ENCODE measurements at regions not wholly inside any gene's neighbourhood (a gene's known extent, or its start where the extent isn't known, plus 50 kb on each side); places are given as distances from the start of the nearest gene placed in this dataset.
"Not testable (repeated sequence)": the region's sequence is repeated elsewhere in the genome, so short reads cannot be mapped to it uniquely, and the experiment has no call there.

- DNase-seq (ENCODE audit: low spot score) (no peak), ATAC-seq (no peak)
- Mint-ChIP-seq H3K27ac (no peak overlapping the region), H3K9me3 (peaks cover 13% of the 10 kb centered on the region), H3K4me3 (no peak overlapping the region), H3K4me1 (ENCODE audit: low read depth in 2 of 2) (no peaks in the 10 kb centered on the region), H3K36me3 (peaks cover 4% of the 10 kb centered on the region), H3K27me3 (no peaks in the 10 kb centered on the region)
Measured at GRCh38 chr1:217981430-217981829, 303.7 kb upstream of the RRP15 start.

DNA sequence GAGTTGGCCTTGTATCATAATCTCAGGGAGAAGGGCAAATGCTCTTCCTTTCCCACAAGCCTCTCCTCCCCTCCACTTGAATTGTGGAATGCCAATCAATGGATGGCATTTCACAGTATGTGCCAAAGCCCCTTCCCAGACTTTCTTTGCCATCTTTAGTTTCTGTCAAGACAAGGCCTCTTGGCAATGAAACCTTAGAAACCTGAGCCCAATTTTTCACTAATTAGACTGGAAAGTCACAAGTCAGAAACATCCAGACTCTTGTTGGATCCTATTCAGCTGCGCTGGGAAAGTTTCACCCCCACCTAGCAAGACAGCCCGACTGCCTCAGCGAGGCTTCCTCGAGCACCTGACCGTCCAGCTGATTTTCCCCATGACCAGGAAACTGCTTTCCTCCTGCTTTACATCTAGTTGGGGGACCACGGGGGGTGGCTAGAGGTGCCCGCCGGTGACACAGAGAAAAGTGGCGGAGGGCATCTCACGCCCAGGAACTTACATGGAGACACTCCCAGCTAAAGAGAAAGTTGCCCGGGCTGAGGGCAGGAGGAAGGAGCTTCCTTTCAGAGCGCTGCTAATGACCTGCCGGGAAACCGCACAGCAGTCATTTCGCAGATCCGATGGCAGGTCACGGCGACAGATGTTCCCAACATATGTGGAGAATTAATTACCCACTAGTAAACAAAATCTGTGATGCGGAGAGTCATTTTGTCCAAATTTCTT, 302.6 kb upstream of the RRP15 start:
- H3K27me3 Mint-ChIP-seq = no peaks in the 10 kb centered on the region
- H3K36me3 Mint-ChIP-seq = no peaks in the 10 kb centered on the region
- H3K27ac Mint-ChIP-seq = no peak overlapping the region
- H3K4me3 Mint-ChIP-seq = no peak overlapping the region
- DNase-seq (ENCODE audit: low spot score) (no peak), ATAC-seq (no peak)
- peaks cover 9% of the 10 kb centered on the region for H3K9me3 Mint-ChIP-seq
- H3K4me1 Mint-ChIP-seq (ENCODE audit: low read depth in 2 of 2) = no peaks in the 10 kb centered on the region

- Mint-ChIP-seq H3K27ac (no peak overlapping the region), H3K36me3 (no peaks in the 10 kb centered on the region), H3K9me3 (peaks cover 9% of the 10 kb centered on the region), H3K4me1 (ENCODE audit: low read depth in 2 of 2) (no peaks in the 10 kb centered on the region), H3K4me3 (no peak overlapping the region), H3K27me3 (no peaks in the 10 kb centered on the region)
- no peak for DNase-seq (ENCODE audit: low spot score)
- no peak for ATAC-seq
Measured at GRCh38 chr1:217983051-217983375, 302.1 kb upstream of the RRP15 start.

DNA sequence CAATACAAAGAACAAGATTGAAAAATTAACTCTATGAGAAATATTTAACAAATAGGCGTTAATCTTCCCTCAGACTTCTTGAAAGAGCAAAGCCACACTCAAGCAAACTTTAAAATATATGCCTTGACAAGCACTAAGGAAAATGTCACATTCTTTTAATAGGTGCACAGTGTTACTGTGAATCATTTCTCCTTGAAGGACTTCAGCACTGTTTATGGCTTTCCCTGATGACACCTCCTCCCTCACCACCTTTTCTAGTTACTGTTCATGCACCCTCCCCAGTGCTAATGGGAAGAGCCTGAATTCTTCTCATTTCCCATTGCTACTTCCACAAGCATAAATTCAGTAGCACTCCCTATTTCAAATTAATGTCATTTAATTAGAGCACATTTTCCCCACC, 299.5 kb upstream of the RRP15 start:
- no peak overlapping the region for H3K4me3 Mint-ChIP-seq

DNA sequence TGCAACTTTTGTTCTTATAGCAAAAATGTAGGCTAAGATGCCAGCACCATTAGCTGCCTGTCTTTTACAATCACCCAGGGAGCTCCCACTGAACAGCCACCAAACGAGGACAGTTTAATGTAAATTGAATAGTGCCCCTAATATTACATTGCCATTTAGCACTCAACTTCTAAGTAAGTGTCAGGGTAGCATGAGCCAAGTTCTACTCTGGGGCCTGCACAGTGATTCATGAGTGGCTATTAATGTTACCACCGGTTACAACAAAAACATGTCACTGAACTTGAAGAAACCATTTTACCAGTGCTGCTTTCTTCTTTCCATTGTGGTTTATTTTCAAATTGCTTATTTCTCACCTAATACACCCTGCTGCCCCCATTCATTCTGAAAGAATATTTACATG, 295.6 kb upstream of the RRP15 start:
- H3K4me3 Mint-ChIP-seq = no peak overlapping the region
- no peak for DNase-seq (ENCODE audit: low spot score)
- H3K4me1 Mint-ChIP-seq (ENCODE audit: low read depth in 2 of 2) = no peaks in the 10 kb centered on the region
- no peaks in the 10 kb centered on the region for H3K27me3 Mint-ChIP-seq
- no peak for ATAC-seq
- H3K27ac Mint-ChIP-seq = no peak overlapping the region
- H3K9me3 Mint-ChIP-seq = peaks cover 15% of the 10 kb centered on the region
- H3K36me3 Mint-ChIP-seq = no peaks in the 10 kb centered on the region

More for the DNA sequence above, 299.5 kb upstream of the RRP15 start:
- no peaks in the 10 kb centered on the region for H3K36me3 Mint-ChIP-seq
- ATAC-seq = no peak
- H3K27me3 Mint-ChIP-seq = no peaks in the 10 kb centered on the region
- no peak overlapping the region for H3K27ac Mint-ChIP-seq
- H3K4me1 Mint-ChIP-seq (ENCODE audit: low read depth in 2 of 2) = no peaks in the 10 kb centered on the region
- peaks cover 11% of the 10 kb centered on the region for H3K9me3 Mint-ChIP-seq
- DNase-seq (ENCODE audit: low spot score) = no peak

GRCh38 chr1:217993439-217993838, 291.7 kb upstream of the RRP15 start:
- H3K9me3 Mint-ChIP-seq = peaks cover 18% of the 10 kb centered on the region
- no peaks in the 10 kb centered on the region for H3K27me3 Mint-ChIP-seq
- no peak overlapping the region for H3K27ac Mint-ChIP-seq
- no peak for DNase-seq (ENCODE audit: low spot score)
- no peaks in the 10 kb centered on the region for H3K36me3 Mint-ChIP-seq
- no peak for ATAC-seq
- no peak overlapping the region for H3K4me3 Mint-ChIP-seq
- H3K4me1 Mint-ChIP-seq (ENCODE audit: low read depth in 2 of 2) = no peaks in the 10 kb centered on the region

DNA sequence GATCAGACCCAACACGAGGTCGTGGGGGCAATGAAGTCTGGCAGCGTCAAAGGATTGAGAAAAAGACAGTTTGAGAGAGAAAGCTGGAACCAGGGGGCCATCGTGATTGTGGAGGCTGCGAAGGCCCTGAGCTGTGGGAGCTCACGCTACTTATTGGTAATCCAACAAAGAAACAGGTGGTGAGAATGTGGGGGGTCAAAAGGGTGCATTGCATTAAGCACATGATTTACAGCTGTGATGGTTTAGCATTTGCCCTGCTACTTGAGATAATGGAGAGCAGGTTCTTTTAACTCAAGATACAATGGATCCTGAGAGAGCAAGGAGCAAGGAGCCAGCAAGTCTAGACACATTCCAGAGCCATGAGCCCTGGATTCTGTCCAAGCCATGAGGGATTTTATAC, 276.8 kb upstream of the RRP15 start:
- not testable (repeated sequence) for H3K4me3 Mint-ChIP-seq; H3K4me1 Mint-ChIP-seq (ENCODE audit: low read depth in 2 of 2); H3K27me3 Mint-ChIP-seq; ATAC-seq; H3K27ac Mint-ChIP-seq; H3K36me3 Mint-ChIP-seq; DNase-seq (ENCODE audit: low spot score)
- H3K9me3 Mint-ChIP-seq = peaks cover 16% of the 10 kb centered on the region

- not testable (repeated sequence) for H3K36me3 Mint-ChIP-seq; H3K27me3 Mint-ChIP-seq; H3K9me3 Mint-ChIP-seq; H3K4me3 Mint-ChIP-seq; H3K4me1 Mint-ChIP-seq (ENCODE audit: low read depth in 2 of 2); H3K27ac Mint-ChIP-seq; DNase-seq (ENCODE audit: low spot score); ATAC-seq
Measured at GRCh38 chr1:218015106-218015505, 270.0 kb upstream of the RRP15 start.

GRCh38 chr1:218024211-218024720, 260.8 kb upstream of the RRP15 start:
- Mint-ChIP-seq H3K27ac (no peak overlapping the region), H3K4me3 (no peak overlapping the region), H3K36me3 (no peaks in the 10 kb centered on the region), H3K4me1 (ENCODE audit: low read depth in 2 of 2) (no peaks in the 10 kb centered on the region), H3K9me3 (peaks cover 6% of the 10 kb centered on the region), H3K27me3 (no peaks in the 10 kb centered on the region)
- DNase-seq (ENCODE audit: low spot score) (no peak), ATAC-seq (no peak)

DNA sequence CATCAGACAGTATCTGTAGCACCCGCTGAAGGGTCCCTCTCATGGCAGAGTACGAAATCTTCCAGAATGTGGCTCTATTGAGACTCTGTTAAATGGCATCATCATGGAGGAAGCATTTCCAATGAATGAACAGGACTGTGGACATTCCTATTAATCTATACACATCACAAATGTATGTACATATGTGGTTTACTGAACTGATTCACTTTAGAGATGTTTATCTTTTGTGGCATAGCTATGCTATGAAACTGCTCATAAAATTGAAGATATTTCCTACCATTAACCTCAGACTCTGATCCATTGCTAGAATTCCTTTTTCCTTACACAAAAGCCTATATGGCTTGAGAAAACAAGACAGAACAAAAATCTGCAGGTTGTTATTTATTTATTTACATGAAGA, 259.6 kb upstream of the RRP15 start:
- Mint-ChIP-seq H3K27ac (no peak overlapping the region), H3K4me3 (no peak overlapping the region), H3K36me3 (no peaks in the 10 kb centered on the region), H3K4me1 (ENCODE audit: low read depth in 2 of 2) (no peaks in the 10 kb centered on the region), H3K27me3 (no peaks in the 10 kb centered on the region), H3K9me3 (peaks cover 6% of the 10 kb centered on the region)
- ATAC-seq (no peak), DNase-seq (ENCODE audit: low spot score) (no peak)

- Mint-ChIP-seq H3K9me3 (peaks cover 6% of the 10 kb centered on the region), H3K36me3 (no peaks in the 10 kb centered on the region), H3K27ac (no peak overlapping the region), H3K27me3 (no peaks in the 10 kb centered on the region), H3K4me1 (ENCODE audit: low read depth in 2 of 2) (no peaks in the 10 kb centered on the region), H3K4me3 (no peak overlapping the region)
- DNase-seq (ENCODE audit: low spot score) = no peak
- no peak for ATAC-seq
Measured at GRCh38 chr1:218027152-218027551, 257.9 kb upstream of the RRP15 start.

- Mint-ChIP-seq H3K4me3 (no peak overlapping the region), H3K36me3 (no peaks in the 10 kb centered on the region), H3K27ac (no peak overlapping the region), H3K4me1 (ENCODE audit: low read depth in 2 of 2) (no peaks in the 10 kb centered on the region), H3K27me3 (no peaks in the 10 kb centered on the region), H3K9me3 (peaks cover 3% of the 10 kb centered on the region)
- no peak for ATAC-seq
- DNase-seq (ENCODE audit: low spot score) = no peak
Measured at GRCh38 chr1:218030846-218031245, 254.2 kb upstream of the RRP15 start.

DNA sequence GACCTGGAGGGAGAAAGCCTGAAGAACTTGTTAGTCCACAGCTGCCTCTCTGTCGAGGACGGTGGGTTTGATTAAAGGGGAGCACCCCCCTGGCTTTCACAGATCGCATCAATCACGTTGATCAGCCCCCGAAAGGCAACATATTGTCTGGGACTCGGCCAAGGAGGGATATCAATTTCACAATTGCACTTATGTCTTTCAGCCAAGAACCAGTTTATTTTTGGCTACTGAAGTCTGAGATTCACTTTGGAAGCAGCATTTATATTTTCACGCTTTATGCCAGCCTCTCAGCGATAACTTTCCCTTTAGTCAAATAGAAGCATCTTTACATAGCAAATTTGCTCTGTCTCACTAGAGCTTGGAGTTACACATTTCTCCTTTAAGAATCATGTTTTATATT, 253.2 kb upstream of the RRP15 start:
- ATAC-seq (no peak), DNase-seq (ENCODE audit: low spot score) (no peak)
- Mint-ChIP-seq H3K27ac (no peak overlapping the region), H3K27me3 (no peaks in the 10 kb centered on the region), H3K36me3 (no peaks in the 10 kb centered on the region), H3K4me1 (ENCODE audit: low read depth in 2 of 2) (no peaks in the 10 kb centered on the region), H3K4me3 (no peak overlapping the region), H3K9me3 (peaks cover 3% of the 10 kb centered on the region)

DNA sequence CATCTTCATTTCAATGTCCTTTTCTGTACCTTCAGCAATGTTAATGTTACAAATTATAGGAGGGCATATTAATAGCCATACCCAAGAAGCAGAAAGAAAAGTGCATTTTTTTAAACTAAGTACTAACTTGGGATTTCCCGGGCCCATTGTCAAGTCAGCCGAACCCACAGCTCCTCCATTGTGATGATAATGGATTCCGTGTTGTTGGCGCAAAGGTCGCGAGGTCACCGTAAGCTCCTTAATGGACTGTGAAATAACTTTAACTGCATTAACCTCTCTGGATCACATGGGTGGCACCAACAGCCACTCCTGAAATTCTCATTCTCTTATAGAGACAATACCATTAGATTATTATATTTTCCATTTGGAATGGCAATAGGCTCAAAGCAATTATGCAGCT, 250.6 kb upstream of the RRP15 start:
- H3K9me3 Mint-ChIP-seq = no peaks in the 10 kb centered on the region
- no peak overlapping the region for H3K4me3 Mint-ChIP-seq
- no peaks in the 10 kb centered on the region for H3K36me3 Mint-ChIP-seq
- H3K4me1 Mint-ChIP-seq (ENCODE audit: low read depth in 2 of 2) = no peaks in the 10 kb centered on the region
- no peak for DNase-seq (ENCODE audit: low spot score)
- no peaks in the 10 kb centered on the region for H3K27me3 Mint-ChIP-seq
- no peak for ATAC-seq
- H3K27ac Mint-ChIP-seq = no peak overlapping the region

DNA sequence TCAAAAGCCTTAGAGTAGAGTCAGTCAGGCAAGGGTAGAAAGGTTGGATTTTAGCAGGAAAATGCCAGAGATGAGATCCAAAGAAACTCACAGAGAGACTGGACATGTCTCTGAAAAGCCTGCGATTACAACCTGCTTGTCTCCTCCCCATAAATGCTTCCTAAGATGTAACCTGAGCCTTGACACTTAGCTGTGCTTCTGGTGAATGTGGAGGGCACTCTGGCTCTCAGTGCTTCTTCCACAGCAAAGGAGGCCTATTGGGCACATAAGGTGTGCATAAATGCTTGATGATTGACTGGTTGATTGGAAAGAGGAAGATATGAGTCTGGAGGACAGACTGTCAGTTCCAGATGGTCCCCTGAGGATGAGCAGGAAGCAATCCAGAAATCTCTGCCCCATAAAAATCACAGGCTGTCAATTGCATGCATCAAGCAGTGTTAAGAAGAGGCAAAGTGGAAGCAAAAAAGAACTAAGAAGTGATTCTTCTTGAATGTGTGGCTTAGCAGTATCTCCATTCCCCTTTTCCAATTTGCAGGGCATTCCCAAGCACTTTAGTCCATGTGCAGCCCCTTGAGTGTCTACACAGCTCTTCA, 236.2 kb upstream of the RRP15 start:
- Mint-ChIP-seq H3K27me3 (no peaks in the 10 kb centered on the region), H3K27ac (no peak overlapping the region), H3K4me3 (no peak overlapping the region), H3K9me3 (peaks cover 9% of the 10 kb centered on the region), H3K4me1 (ENCODE audit: low read depth in 2 of 2) (no peaks in the 10 kb centered on the region), H3K36me3 (no peaks in the 10 kb centered on the region)
- ATAC-seq (no peak), DNase-seq (ENCODE audit: low spot score) (no peak)

All from natural killer cell treated with Interleukin-12 subunit alpha and Interleukin-12 subunit beta and Interleukin-15 and Interleukin-18, amount 100 ng/mL, for 72 hours (primary cell).